K562 (cell line): ENCODE measurements at regions not wholly inside any gene's neighbourhood (a gene's known extent, or its start where the extent isn't known, plus 50 kb on each side); places are given as distances from the start of the nearest gene placed in this dataset.

Experiments
- ATAC-seq: fragments of 200-7000 bp; cut with Tn5 transposase; 3 replicates; pipeline ENCODE4 v1.9.1; 2020; ENCODE audit warnings: moderate library complexity
- BruUV-seq: library from RNA; stranded (reverse); fragments of 400-500 nt; replicated peaks from 2 replicates; lab custom pipeline; 2021; lab: Mats Ljungman, UMichigan
- CTCF ChIA-PET: fragments of 300-600 bp; formaldehyde crosslinking; extraction: SDS; loops from one replicate; lab custom pipeline; 2021; ENCODE audit warnings: low intra/inter-chr PET ratio; lab: Yijun Ruan, JAX
- POLR2A ChIA-PET: fragments of 300-600, 350-650 bp; sonication (Branson Sonifier 250); formaldehyde crosslinking; extraction: SDS; loops from one replicate; lab custom pipeline; 2021; ENCODE audit warnings: antibody characterized with exemption, inconsistent platforms; lab: Yijun Ruan, JAX
- DNase-seq, 4 experiments: peaks; one replicate each; pipeline versions ENCODE4 v3.0.0 to v3.0.0-alpha.2; 2011 to 2018; ENCODE audit warnings: low spot score in 3 of 4, mixed read lengths in 3 of 4; ENCODE audit errors: extremely low read depth in 1 of 4
- FAIRE-seq: peaks from 2 replicates; lab custom pipeline; 2011; peaks lifted over from hg19 to GRCh38; lab: Jason Lieb, UNC
- H2AFZ ChIP-seq: 2 replicates; pipeline ENCODE4 v1.6.0; 2011; ENCODE audit warnings: low read depth, low read length, control low read depth, inconsistent platforms
- H3K27ac ChIP-seq: fragments of 200-600 bp; 3 replicates; pipeline ENCODE4 v1.8.0; 2011; ENCODE audit warnings: low read depth, mild to moderate bottlenecking, control low read depth, inconsistent platforms, low read length, moderate library complexity, mixed read lengths; ENCODE audit errors: extremely low read depth
- H3K27me3 ChIP-seq, 2 experiments: fragments of 300-600 bp in 1 of 2; 2 replicates in 1 of 2; 3 replicates in 1 of 2; pipeline versions ENCODE4 v1.6.0 to v1.8.0; 2011; ENCODE audit warnings: inconsistent platforms in 2 of 2, low read length in 2 of 2, mild to moderate bottlenecking in 1 of 2, mixed read lengths in 1 of 2, moderate library complexity in 1 of 2; ENCODE audit not compliant: control insufficient read depth in 2 of 2, insufficient read depth in 2 of 2
- H3K36me3 ChIP-seq: fragments of 300-600 bp; 3 replicates; pipeline ENCODE4 v1.8.0; 2011; ENCODE audit warnings: mild to moderate bottlenecking, low read length, inconsistent platforms; ENCODE audit not compliant: control insufficient read depth, insufficient read depth
- H3K4me1 ChIP-seq, 2 experiments: fragments of 200-600 bp in 1 of 2; replicated peaks in 1 of 2; 2 replicates in 1 of 2; 3 replicates in 1 of 2; pipeline versions ENCODE4 v1.5.1 to v1.8.0; 2011; ENCODE audit warnings: inconsistent platforms in 2 of 2, low read length in 2 of 2, mild to moderate bottlenecking in 1 of 2, mixed read lengths in 1 of 2, moderate library complexity in 1 of 2; ENCODE audit not compliant: control insufficient read depth in 2 of 2, insufficient read depth in 2 of 2
- H3K4me2 ChIP-seq: 2 replicates; pipeline ENCODE4 v1.6.1; 2011; ENCODE audit warnings: low read length, control low read depth, inconsistent platforms, mixed read lengths; ENCODE audit not compliant: insufficient read depth
- H3K4me3 ChIP-seq: fragments of 200-600 bp; sonication (generic), shearing (Covaris generic); 2 replicates; pipeline ENCODE4 v1.5.1; 2016; ENCODE audit warnings: control low read depth, inconsistent platforms
- H3K79me2 ChIP-seq: fragments of 200-600 bp; 3 replicates; pipeline ENCODE4 v1.8.0; 2011; ENCODE audit warnings: low read length, inconsistent platforms; ENCODE audit not compliant: control insufficient read depth, insufficient read depth
- H3K9ac ChIP-seq, 2 experiments: 2 replicates each; pipeline versions ENCODE4 v1.6.0 to v1.6.1; 2011; ENCODE audit warnings: low read depth in 2 of 2, low read length in 2 of 2, control low read depth in 1 of 2, inconsistent platforms in 1 of 2, mild to moderate bottlenecking in 1 of 2, mixed read lengths in 1 of 2; ENCODE audit not compliant: insufficient read depth in 1 of 2
- H3K9me1 ChIP-seq: one replicate; pipeline ENCODE4 v1.6.0; 2011; ENCODE audit warnings: inconsistent platforms, mild to moderate bottlenecking, low read length, moderate library complexity; ENCODE audit not compliant: control insufficient read depth, insufficient read depth
- H3K9me3 ChIP-seq: replicated peaks from 2 replicates; pipeline ENCODE4 v1.5.1; 2011; ENCODE audit warnings: low read depth, low read length, inconsistent platforms; ENCODE audit not compliant: control insufficient read depth, insufficient read depth
- H4K20me1 ChIP-seq: replicated peaks from 2 replicates; pipeline ENCODE4 v1.6.1; 2011; ENCODE audit warnings: low read length, inconsistent platforms, mixed read lengths; ENCODE audit not compliant: control insufficient read depth, insufficient read depth
- ARHGAP35 ChIP-seq: fragments of 450-650 bp; IDR thresholded peaks from 2 replicates; pipeline ENCODE4 v1.6.1; 2018; ENCODE audit not compliant: partially characterized antibody
- CCAR2 ChIP-seq: fragments of 200-400 bp; formaldehyde crosslinking; IDR thresholded peaks from 2 replicates; pipeline ENCODE4 v1.6.1; 2017; ENCODE audit warnings: mild to moderate bottlenecking, low read depth, low read length
- ELF2 ChIP-seq: fragments of 250-450 bp; sonication (Bioruptor Pico); IDR thresholded peaks from 2 replicates; pipeline ENCODE4 v1.5.0; 2021; ENCODE audit warnings: mild to moderate bottlenecking
- ETS2 ChIP-seq: IDR thresholded peaks from 2 replicates; pipeline ENCODE4 v1.6.1; 2016; ENCODE audit warnings: borderline replicate concordance, missing genetic modification characterization, mild to moderate bottlenecking, moderate library complexity, missing compliant biosample characterization; ENCODE audit not compliant: poor library complexity, severe bottlenecking
- IRF2 ChIP-seq: sonication (generic); formaldehyde crosslinking; IDR thresholded peaks from 2 replicates; pipeline ENCODE4 v1.8.1; 2022; ENCODE audit warnings: mild to moderate bottlenecking, missing genetic modification reagents
- NCOA2 ChIP-seq, 2 experiments: fragments of 450-650 bp; IDR thresholded peaks; 2 replicates each; pipeline ENCODE4 v1.6.1; 2018; ENCODE audit warnings: mild to moderate bottlenecking in 2 of 2, moderate library complexity in 1 of 2; ENCODE audit not compliant: partially characterized antibody in 2 of 2
- SAFB ChIP-seq: fragments of 200-400 bp; formaldehyde crosslinking; IDR thresholded peaks from 2 replicates; pipeline ENCODE4 v1.6.1; 2017; ENCODE audit warnings: low read depth, low read length, borderline replicate concordance
- XRCC5 ChIP-seq: fragments of 200-400 bp; formaldehyde crosslinking; IDR thresholded peaks from 2 replicates; pipeline ENCODE4 v1.6.1; 2017; ENCODE audit warnings: low read depth, mild to moderate bottlenecking, low read length
- ZFP30 ChIP-seq: fragments of 250-450 bp; sonication (Bioruptor Pico); IDR thresholded peaks from 2 replicates; pipeline ENCODE4 v1.8.0; 2022; ENCODE audit warnings: moderate library complexity, mild to moderate bottlenecking, inconsistent platforms, borderline replicate concordance
- ZKSCAN8 ChIP-seq: fragments of 200-800 bp; sonication (Bioruptor generic); IDR thresholded peaks from 2 replicates; pipeline ENCODE4 v1.6.1; 2016; ENCODE audit warnings: missing genetic modification characterization, missing compliant biosample characterization
- WGBS: fragments of 100-300 bp; shearing (Covaris generic); methylation state at CpG from one replicate; pipeline ENCODE4 v1.1.6; 2016; ENCODE audit warnings: low coverage, mixed read lengths; ENCODE audit not compliant: insufficient coverage; ENCODE audit errors: missing lambda C conversion rate; 5-methylcytosine and 5-hydroxymethylcytosine counted together
- in situ Hi-C: fragments of 300-500 bp; cut with MboI; formaldehyde crosslinking; loops from 4 replicates; pipeline ENCODE4 v1.15.0; 2018; ENCODE audit warnings: inconsistent platforms, mixed read lengths
- intact Hi-C: fragments of 100-400 bp; cut with micrococcal nuclease; formaldehyde crosslinking; loops from 2 replicates; pipeline ENCODE4 v1.14.2; 2022
- TF ChIP-seq, protein P1 (sequence below): sonication (generic); formaldehyde crosslinking; IDR thresholded peaks from 2 replicates; pipeline ENCODE4 v1.8.0; 2023; ENCODE audit warnings: missing genetic modification reagents, mild to moderate bottlenecking, borderline replicate concordance
- TF ChIP-seq, protein P2 (sequence below): sonication (generic); formaldehyde crosslinking; IDR thresholded peaks from 2 replicates; pipeline ENCODE4 v1.9.0; 2022; ENCODE audit warnings: mild to moderate bottlenecking, missing genetic modification reagents

- intact Hi-C loops (no loop called here), in situ Hi-C loops (no loop called here)
- Histone ChIP-seq H3K79me2 (no peaks in the 10 kb centered on the region), H3K27ac (no peak overlapping the region), H3K36me3 (no peaks in the 10 kb centered on the region), H3K9me1 (no peaks in the 10 kb centered on the region), H3K9ac (no peak overlapping the region), H4K20me1 (no peaks in the 10 kb centered on the region), H2AFZ (no peak overlapping the region), H3K27me3 (no peaks in the 10 kb centered on the region), H3K4me2 (no peak overlapping the region), H3K4me1 (no peaks in the 10 kb centered on the region), H3K9me3 (no peaks in the 10 kb centered on the region; the same call in 1 of the 2 replicates), H3K4me3 (no peak overlapping the region)
- ATAC-seq: no peak
- BruUV-seq: no TSS peak
- TF ChIP-seq NCOA2 (IDR thresholded peaks at IDR 0.05; ENCODE audit: partially characterized antibody in 2 of 2) (no peak), CCAR2 (no peak), XRCC5 (no peak), SAFB (no peak), IRF2 (CRISPR knock-in tag) (no peak), ETS2 (no peak), ZFP30 (no peak), ARHGAP35 (no peak)
- DNase-seq: no peak
- CTCF ChIA-PET: no interaction called here
- POLR2A ChIA-PET: no interaction called here
- no peak for FAIRE-seq
- WGBS: 0% methylated on average over 1 of the region's 1 CpG
Observed at GRCh38 chr4:60588556-60588955, 611.6 kb upstream of the ADGRL3 start.

DNA sequence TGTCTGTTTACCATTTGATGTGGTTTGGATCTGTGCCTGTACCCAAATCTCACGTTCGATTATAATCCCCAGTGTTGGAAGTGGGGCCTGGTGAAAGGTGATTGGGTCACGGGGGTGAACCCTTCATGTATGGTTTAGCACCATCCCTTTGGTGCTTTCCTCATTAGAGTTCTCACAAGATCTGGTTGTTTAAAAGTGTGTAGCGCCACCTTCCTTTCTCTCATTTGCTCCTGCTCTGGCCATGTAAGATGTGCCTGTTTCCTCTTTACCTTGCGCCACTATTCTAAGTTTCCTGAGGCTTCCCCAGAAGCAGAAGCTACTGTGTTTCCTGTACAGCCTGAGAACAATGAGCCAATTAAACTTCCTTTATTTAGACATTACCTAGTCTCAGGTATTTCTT is 610.7 kb upstream of the ADGRL3 start:
- POLR2A ChIA-PET: no interaction called here
- in situ Hi-C loops (no loop called here), intact Hi-C loops (no loop called here)
- Histone ChIP-seq H4K20me1 (no peaks in the 10 kb centered on the region), H3K9me1 (no peaks in the 10 kb centered on the region), H2AFZ (no peak overlapping the region), H3K4me1 (no peaks in the 10 kb centered on the region), H3K79me2 (no peaks in the 10 kb centered on the region), H3K27me3 (no peaks in the 10 kb centered on the region), H3K4me2 (no peak overlapping the region), H3K9ac (no peak overlapping the region), H3K4me3 (no peak overlapping the region), H3K9me3 (no peaks in the 10 kb centered on the region; the same call in 1 of the 2 replicates), H3K27ac (no peak overlapping the region), H3K36me3 (no peaks in the 10 kb centered on the region)
- TF ChIP-seq ZKSCAN8 (CRISPR knock-in tag): no peak
- TF ChIP-seq, protein P1, sequence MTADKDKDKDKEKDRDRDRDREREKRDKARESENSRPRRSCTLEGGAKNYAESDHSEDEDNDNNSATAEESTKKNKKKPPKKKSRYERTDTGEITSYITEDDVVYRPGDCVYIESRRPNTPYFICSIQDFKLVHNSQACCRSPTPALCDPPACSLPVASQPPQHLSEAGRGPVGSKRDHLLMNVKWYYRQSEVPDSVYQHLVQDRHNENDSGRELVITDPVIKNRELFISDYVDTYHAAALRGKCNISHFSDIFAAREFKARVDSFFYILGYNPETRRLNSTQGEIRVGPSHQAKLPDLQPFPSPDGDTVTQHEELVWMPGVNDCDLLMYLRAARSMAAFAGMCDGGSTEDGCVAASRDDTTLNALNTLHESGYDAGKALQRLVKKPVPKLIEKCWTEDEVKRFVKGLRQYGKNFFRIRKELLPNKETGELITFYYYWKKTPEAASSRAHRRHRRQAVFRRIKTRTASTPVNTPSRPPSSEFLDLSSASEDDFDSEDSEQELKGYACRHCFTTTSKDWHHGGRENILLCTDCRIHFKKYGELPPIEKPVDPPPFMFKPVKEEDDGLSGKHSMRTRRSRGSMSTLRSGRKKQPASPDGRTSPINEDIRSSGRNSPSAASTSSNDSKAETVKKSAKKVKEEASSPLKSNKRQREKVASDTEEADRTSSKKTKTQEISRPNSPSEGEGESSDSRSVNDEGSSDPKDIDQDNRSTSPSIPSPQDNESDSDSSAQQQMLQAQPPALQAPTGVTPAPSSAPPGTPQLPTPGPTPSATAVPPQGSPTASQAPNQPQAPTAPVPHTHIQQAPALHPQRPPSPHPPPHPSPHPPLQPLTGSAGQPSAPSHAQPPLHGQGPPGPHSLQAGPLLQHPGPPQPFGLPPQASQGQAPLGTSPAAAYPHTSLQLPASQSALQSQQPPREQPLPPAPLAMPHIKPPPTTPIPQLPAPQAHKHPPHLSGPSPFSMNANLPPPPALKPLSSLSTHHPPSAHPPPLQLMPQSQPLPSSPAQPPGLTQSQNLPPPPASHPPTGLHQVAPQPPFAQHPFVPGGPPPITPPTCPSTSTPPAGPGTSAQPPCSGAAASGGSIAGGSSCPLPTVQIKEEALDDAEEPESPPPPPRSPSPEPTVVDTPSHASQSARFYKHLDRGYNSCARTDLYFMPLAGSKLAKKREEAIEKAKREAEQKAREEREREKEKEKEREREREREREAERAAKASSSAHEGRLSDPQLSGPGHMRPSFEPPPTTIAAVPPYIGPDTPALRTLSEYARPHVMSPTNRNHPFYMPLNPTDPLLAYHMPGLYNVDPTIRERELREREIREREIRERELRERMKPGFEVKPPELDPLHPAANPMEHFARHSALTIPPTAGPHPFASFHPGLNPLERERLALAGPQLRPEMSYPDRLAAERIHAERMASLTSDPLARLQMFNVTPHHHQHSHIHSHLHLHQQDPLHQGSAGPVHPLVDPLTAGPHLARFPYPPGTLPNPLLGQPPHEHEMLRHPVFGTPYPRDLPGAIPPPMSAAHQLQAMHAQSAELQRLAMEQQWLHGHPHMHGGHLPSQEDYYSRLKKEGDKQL (CRISPR knock-in tag): no peak
- TF ChIP-seq, protein P2, sequence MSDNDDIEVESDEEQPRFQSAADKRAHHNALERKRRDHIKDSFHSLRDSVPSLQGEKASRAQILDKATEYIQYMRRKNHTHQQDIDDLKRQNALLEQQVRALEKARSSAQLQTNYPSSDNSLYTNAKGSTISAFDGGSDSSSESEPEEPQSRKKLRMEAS (CRISPR knock-in tag): no peak
- no peak for TF ChIP-seq ELF2 (CRISPR knock-in tag)
- 4% methylated on average over 5 of the region's 5 CpGs for WGBS
- FAIRE-seq: no peak
- BruUV-seq: no TSS peak
- ATAC-seq: no peak
- CTCF ChIA-PET: no interaction called here
- no peak for DNase-seq
